ENCODE measurements at regions not wholly inside any gene's neighbourhood (a gene's known extent, or its start where the extent isn't known, plus 50 kb on each side); places are given as distances from the start of the nearest gene placed in this dataset.
"Not testable (repeated sequence)": the region's sequence is repeated elsewhere in the genome, so short reads cannot be mapped to it uniquely, and the experiment has no call there.

DNA sequence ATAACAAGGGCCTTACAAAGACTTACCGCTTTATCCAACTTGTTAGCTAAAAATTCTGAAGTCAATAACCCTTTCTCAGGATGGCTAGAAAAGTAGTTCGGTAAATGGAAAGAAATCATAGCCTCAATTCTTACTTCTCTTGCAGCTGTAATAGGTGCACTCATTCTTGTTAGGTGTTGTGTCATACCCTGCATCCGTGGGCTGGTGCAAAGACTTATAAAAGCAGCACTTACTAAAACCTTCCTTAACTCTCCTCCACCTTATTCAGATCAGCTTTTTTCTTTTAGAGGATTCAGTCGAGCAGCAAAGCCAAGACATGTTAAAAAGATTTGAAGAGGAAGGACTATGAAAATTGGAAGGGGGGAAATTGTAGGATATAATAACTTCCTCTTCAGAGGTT lies 238.2 kb upstream of the DIO3 start:
- no peak for DNase-seq (ENCODE audit: low read depth, low spot score)

DNA sequence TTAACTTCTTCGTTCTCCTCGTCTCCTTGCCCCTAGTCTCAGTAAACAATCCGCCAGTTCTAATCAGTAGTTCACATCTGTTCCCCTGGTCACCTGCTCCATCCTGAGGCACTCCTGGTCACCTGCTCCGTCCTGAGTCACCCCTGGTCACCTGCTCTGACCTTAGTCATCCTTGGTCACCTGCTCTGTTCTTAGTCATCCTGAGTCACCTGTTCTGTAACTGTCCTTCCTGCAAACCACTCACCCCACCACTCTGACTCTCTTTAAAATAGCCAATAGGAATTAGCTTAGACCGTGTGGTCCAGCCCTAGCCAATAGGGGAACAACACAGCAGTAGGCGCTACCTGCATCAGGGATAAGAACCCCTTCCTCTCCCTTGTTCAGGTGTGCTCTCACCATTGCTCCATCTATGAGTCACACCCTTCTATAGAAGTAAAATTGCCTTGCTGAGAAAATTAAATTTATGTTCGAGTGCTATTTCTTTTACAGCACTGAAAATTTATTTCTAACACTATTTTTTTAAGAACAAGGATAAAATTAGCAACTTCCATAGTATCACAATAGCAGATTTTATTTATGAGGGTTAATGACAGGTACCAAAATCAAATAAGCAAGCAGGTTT lies 237.6 kb upstream of the DIO3 start:
- not testable (repeated sequence) for DNase-seq (ENCODE audit: low read depth, low spot score); H3K27ac ChIP-seq

More for the DNA sequence above, 238.2 kb upstream of the DIO3 start:
- no peak overlapping the region for H3K27ac ChIP-seq

DNA sequence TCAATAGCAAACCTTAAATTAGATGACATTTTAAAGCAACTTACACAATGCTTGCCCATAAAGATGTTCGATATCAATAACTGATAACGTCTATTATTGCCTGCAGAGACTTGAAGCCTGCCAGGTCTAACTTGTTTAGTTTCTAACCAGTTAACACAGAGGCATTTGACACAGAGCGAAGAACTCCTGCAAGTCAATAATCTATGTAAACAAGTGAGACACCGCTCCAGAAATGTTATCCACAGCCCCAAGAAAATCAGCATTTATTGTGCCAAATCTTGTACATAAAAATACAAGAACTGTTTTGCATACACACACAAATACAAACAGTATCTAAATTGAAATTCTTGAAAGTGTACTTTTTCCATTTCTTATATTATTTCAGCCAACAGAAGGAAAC lies 236.0 kb upstream of the DIO3 start:
- H3K27ac ChIP-seq: no peak overlapping the region
- DNase-seq (ENCODE audit: low read depth, low spot score): no peak

DNA sequence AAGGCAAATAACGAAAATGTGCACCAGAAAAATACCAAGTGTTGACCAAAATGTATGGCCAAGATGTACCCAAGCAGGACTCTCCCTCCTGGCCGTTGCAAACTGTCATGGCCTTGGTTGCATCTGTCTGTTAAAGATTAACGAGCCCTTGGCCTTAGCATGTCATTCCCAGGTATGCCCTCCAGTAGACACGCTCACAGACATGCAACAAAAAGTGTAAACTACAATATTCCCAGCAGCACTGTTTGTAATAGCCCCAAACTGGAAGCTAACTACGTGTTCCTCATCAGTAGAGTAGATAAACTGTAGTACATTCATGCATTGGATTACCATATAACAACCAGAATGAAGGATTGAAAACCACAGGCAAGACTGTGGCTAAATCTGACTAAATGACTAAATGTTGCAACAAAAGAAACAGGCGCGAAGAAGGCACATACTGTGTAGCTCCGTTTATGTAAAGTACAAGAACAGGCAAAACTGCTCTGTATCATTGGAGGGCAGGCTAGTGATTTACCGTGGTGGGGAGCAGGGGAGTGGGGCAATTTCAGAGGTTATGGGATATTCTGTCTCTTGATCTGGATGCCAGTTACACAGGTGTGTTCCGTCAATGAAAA lies 232.8 kb upstream of the DIO3 start:
- H3K27ac ChIP-seq: no peak overlapping the region
- DNase-seq (ENCODE audit: low read depth, low spot score): no peak

DNA sequence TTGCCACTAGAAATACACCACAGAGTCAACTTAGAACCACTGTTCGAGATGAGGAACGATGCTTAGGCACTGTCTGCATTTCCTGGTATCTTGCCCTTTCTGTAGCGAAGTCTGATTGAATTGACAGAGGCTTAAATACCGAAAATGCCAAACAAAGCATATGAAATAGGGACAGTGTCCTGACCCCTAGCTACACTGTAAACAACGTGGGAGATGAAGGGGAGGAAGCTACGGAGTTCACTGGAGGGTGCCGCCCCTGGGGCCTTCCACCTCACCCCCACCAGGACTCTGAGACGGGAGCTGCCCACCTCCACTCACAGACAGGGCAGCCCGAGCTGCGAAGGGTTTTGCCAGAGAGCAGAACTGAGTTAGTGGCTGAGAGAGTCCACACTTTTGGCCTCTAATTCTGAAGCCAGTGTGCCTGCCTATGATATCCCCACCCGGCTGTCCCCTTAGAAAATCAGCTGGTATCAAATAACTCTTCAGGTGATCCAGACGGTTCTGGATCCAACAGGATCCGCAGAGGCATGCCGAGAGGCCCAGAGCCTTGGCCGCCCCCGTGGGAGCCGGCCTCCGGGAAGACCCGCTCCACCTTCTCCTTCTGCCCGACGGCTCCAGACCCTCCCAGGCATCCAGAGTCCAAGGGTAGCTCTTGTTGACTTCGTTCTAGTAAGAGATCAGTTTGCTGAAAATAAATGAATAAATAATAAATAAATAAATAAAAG lies 230.7 kb upstream of the DIO3 start:
- H3K27ac ChIP-seq: no peak overlapping the region
- no peak for DNase-seq (ENCODE audit: low read depth, low spot score)

DNA sequence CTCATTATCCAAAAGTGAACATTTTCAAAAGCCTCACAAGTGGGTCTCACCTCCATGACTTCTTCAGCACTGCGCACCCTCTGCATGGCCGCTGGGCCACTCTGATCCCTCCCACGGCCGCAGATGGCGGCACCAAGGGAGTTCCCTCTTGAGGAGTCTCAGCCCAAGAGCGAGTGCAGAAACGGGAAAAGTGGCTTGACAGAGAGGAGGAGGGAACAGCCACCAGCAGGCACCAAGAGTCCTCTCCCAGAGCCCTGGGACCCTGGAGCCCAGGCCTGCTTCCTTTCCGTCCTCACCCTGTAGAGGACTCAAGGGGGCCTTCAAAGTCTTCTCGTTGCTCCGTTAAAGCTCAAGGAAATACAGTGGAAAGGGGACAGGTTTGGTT lies 230.2 kb upstream of the DIO3 start:
- no peak for DNase-seq (ENCODE audit: low read depth, low spot score)

DNA sequence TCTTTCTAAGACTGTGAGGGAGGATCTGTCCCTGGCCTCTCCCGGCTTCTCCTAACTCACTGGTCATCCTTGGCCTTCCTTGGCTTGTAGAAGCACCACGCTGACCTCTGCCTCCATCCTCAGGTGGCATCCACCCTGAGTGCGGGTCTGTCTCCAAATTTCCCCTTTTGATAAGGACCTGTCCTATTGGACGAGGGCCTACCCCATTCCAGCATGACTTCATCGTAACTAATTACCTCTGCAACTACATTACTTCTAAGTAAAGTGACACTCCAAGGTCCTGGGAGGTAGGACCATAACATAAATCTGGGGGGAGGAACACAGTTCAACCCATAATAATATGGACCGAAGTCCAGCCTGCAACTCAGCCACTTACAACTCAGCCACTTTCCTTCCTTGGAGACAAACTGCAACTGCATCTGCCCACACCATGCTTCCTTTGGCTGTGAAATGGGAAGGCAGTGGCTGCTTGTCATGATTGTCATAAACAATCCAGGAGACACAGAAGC lies 229.6 kb upstream of the DIO3 start:
- no peak overlapping the region for H3K27ac ChIP-seq
- no peak for DNase-seq (ENCODE audit: low read depth, low spot score)

More for the DNA sequence above, 230.2 kb upstream of the DIO3 start:
- H3K27ac ChIP-seq: no peak overlapping the region

DNA sequence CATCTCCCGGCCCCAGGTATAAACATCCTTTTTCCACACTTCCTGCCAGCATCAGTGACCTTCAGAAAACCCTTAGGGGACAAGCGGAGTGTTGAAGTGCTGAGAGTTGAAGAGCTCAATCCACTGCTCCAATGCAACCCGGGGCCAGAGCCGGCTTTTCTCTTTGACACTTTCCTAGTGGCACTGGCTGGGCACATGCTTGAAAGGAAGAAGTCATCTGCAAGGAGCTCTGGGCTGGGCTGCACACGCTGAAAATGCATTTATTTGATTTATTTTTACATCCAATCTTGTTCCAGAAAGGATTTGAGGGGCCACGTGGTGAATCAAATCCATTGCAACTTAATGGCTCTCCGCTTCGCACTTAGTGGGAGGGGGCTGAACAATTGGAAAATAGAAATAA lies 229.0 kb upstream of the DIO3 start:
- no peak overlapping the region for H3K27ac ChIP-seq
- DNase-seq (ENCODE audit: low read depth, low spot score): no peak

DNA sequence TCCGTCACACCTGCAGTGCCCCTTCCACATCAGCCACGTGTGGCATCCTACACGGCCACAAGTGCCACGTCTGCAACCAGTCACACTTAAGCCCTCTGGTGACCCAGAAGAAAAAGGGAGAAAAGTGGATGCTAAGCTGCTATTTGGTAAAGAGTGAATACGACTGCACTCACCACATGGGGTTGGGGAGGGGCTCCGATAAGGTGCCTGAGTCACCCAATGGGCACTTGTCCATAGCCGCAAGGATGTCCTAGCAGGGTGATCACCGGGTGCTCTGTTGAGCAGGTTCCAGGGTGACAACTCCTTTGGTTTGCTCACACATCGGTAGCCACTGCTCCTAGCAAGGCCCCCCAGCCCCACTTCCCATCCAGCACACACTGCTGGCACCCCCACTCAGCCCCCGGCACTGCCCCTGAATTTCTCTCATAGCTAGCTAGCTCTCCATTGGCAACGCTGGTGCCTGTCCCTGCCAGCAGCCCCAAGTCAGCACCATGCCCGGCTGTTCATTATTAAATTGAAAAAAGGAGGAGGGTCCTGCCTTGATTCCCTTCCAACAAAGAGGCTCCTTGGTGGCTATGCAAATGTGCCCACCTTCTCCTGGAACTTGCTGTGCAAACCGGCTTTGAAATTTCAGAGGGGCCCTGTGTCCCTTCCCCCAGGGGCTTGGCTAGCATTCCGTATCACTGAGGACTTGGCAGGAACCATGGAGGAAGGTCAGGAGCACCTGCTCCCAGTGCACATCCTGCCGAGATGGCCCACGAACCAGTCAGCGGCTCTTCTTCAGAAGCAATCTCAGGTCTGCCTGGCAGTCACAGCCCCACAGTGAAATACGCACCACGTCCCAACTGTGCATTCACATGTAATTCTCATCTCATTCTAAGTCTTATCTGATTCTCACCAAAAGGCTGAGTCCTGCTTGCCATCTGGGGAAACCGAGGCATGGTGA lies 227.7 kb upstream of the DIO3 start:
- no peak for DNase-seq (ENCODE audit: low read depth, low spot score)
- H3K27ac ChIP-seq: no peak overlapping the region

DNA sequence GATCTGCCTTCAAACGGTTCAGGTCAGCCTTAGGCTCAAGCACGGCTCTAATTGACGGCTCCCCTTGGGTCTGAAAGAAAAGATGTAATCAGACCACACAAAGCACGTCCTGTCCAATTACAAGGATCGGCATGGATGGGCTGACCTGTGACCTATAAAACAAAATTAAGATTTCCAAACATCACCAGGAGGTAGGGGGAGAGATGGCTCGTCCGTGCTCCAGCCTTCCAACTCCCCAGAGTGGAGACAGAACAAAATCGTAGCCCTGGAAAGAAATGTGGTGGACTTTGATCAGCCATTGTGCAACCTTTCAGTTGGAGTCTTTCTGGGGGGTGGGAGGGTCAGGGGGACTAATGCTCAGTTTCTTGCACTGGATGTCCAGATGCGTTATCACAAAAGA lies 226.6 kb upstream of the DIO3 start:
- H3K27ac ChIP-seq: no peak overlapping the region
- no peak for DNase-seq (ENCODE audit: low read depth, low spot score)

DNA sequence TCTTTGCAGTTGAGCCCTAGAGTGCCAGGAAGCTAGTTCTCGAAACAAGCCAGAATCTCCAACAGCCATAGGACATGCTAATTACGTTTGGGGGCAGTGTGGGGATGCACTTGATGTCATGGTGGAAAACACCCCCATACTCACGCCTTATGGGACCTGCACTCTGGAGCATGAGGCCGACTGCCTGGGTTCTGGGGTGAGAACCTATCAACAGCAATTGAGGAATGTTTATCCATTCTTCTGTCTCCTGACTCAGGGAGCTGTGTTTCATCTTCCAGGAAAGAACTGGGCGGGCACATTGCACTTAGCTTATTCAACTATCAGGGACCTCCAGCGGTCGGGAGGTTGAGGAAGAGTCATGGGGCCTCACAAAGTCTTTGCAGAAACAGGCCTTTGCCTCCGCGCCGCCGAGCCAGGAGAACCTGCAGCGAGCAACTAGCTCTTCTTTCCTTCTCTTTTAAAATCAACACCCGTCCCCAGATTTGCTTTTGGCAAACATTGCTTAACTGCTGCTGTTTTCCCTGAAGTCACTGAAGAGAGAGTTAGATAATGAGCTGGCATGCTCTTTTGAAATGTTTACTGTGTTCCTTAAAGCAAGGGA lies 226.1 kb upstream of the DIO3 start:
- H3K27ac ChIP-seq: no peak overlapping the region
- no peak for DNase-seq (ENCODE audit: low read depth, low spot score)

DNA sequence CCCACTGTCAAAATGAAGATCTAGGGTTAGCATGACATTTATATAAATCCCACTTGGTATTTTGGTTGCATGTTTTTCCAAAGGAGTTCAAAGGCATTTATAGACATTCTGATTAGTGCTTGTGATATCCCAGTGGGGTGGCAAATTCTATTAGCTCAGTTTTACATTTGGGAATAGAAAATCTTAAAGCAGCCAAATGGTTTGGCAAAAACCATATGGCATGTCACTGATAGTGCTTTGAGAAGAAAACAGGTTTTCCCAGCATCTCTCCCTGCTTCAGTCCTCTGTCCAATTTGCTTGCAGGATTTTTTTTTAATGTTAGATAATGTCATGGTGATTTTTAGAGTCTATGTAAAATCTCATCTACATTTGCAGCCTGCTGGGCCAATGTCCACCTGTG lies 225.1 kb upstream of the DIO3 start:
- no peak for DNase-seq (ENCODE audit: low read depth, low spot score)
- no peak overlapping the region for H3K27ac ChIP-seq

DNA sequence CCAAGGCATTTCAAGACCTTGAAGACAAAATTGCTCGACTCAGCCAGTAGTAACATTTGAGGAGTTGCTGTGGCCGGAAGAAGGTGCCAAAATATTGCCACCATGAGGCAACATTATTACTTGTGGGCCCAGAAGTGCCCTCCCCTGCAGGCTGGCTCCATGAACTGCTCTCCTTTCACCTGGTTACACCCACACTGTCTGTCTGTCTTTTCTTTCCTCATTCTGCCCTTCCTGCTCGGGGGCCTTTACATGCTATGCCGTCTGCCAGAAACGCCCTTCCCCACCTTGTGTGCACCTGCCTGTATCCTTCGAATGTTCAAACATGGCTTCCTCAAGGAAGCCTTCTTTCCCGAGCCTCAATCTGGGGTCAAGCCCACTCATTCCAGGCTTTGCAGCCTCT lies 224.2 kb upstream of the DIO3 start:
- DNase-seq (ENCODE audit: low read depth, low spot score): no peak
- no peak overlapping the region for H3K27ac ChIP-seq

DNA sequence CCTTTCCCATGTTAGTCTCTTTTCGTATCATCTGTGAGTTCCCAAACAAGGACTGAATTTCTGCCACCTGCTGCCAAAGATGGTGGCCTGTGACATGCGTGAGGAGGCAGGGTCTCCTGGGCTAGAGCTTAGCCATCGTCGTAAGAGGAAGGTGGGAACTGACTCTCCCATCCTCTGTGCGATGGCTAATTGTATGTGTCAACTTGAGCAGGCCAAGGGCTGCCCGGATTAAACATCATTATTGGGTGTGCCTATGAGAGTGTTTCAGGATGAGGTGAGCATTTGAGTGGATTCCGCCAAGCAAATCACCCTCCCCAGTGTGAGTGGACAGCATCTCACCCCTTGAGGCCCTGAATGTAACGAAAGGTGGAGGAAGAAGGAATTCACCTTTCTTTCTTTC lies 220.7 kb upstream of the DIO3 start:
- H3K27ac ChIP-seq: no peak overlapping the region
- no peak for DNase-seq (ENCODE audit: low read depth, low spot score)

DNA sequence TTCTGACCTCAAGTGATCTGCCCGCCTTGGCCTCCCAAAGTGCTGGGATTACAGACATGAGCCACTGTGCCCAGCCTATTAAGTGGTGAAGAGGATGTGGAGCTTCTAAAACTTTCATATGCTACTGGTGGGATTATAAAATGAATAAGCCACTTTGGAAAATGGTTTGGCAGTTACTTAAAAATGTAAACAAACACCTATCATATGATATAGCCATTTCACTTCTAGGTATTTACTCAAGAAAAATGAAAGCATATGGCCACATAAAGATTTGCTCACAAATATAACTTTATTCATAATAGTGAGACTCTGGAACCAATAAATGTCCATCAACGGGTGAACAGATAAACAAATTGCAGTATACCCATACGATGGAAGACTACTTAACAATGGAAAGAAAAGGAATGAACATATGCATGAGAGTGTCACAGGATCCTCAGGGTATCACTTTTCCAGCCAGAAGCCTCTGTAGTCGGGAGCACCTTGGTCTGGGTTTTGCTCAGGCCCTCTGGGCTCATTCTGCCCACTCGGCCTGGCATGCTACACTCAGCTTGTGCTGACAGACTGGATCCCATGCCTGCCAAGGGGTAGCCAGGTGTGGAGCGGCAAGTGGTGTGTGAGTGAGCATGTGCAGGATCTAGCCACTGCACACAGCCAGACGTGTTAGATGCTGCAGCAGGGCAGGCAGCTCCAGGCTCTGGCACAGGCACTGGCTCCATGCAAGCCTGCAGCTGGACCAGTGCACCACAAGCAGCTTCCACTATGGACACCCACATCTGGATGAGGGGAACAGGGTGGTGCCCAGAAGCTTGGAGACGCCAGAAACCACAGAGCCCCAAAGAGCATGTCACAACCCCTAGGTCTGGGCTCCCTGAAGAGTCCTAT lies 213.2 kb upstream of the DIO3 start:
- no peak for DNase-seq (ENCODE audit: low read depth, low spot score)
- no peak overlapping the region for H3K27ac ChIP-seq

DNA sequence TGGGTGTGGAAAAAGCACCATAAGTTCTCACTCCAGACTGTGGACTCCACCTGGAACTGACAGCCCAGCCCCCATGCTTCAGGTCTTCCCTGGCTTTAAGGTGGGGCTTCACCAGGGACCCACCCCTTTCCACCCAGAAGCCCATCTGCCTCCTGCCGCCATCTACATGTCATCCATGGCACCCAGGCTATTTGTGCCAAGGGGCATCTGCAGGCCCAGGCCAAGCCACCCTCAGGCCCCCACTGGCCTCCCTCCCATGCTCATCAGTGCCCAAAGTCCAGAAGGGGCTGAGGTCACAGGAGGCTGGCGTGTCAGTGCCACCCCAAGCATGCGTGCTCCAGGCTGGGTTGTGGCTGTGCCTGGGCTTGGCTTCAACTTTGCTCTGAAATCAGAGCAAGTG lies 212.2 kb upstream of the DIO3 start:
- no peak for DNase-seq (ENCODE audit: low read depth, low spot score)
- H3K27ac ChIP-seq: no peak overlapping the region

DNA sequence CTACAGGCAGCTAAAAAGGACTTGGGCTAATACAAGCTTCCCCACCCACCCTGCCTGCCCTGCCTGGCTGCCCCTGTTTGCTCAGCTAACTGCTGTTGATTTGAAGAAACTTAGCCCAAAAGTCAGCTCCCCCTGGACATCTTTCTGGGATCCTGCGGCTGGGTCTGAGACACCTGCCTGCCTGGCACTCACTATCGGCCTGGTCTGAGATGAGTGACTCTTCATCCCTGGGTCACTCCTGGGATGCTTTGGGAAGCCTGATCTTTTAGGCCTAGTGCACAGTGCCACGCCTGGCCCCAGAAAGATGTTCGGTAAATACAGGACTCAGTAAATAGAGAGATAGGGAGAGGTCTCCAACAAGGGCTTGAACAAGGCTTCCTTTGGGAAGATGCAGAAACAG lies 211.3 kb upstream of the DIO3 start:
- no peak for DNase-seq (ENCODE audit: low read depth, low spot score)
- no peak overlapping the region for H3K27ac ChIP-seq

DNA sequence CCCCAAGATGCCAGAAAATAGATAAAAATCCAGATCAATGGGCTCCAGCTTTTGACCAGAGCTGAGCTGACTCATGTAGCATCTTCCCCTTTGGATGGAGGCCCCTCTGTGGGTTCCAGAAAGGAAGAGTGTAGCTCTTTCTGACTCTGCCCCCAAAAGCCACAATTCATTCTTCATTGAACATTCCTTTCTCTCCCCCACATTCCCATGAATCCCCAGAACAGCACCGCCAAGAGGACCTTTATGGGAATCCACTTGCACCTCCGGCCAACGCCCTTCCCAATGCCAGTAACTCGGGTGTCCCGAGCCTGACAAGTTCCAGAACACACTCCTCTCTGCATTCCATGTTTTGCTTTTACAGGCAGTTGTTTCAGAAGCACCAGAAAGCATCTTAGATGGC lies 210.6 kb upstream of the DIO3 start:
- no peak for DNase-seq (ENCODE audit: low read depth, low spot score)
- no peak overlapping the region for H3K27ac ChIP-seq

DNA sequence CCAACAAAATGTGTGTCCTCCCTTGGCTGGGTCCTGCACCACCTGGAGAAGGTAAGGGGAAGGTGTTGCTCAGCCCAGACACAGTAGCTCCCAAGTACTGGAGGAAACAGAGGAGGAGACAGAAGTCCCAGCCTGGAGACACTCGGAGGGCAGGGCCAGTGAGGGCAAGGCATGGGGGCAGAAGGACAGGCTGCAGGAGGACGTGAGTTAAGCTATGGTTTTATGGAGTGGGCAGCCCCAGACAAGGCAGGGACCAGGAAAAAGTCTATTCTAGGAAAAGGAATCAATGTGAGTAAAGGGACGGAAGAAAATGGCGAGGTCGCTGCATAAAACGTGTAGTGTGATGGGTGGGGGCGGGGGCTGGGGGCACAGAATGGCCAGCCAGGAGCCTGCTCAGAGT lies 210.1 kb upstream of the DIO3 start:
- H3K27ac ChIP-seq: no peak overlapping the region
- no peak for DNase-seq (ENCODE audit: low read depth, low spot score)
